Astrocyte of the cerebellum (primary cell): ENCODE measurements at regions not wholly inside any gene's neighbourhood (a gene's known extent, or its start where the extent isn't known, plus 50 kb on each side); places are given as distances from the start of the nearest gene placed in this dataset.

ENCODE experiments used
- DNase-seq: peaks from one replicate; pipeline ENCODE4 v3.0.0-alpha.2; 2011; ENCODE audit warnings: low read depth
- H3K4me3 ChIP-seq: 2 replicates; pipeline ENCODE4 v1.5.1; 2011; ENCODE audit warnings: mild to moderate bottlenecking, low read depth, low read length, moderate library complexity
- CTCF ChIP-seq: IDR thresholded peaks from 2 replicates; pipeline ENCODE4 v1.5.1; 2012; ENCODE audit warnings: low read length, low read depth, moderate library complexity, mild to moderate bottlenecking; ENCODE audit errors: missing control alignments
- in situ Hi-C: cut with HindIII; loops from 2 replicates; pipeline ENCODE4 v1.10.0; 2017; ENCODE audit warnings: low sequenced_read_pairs

GRCh38 chr2:16014802-16015201, 74.5 kb downstream of the MYCN start:
- no peak for DNase-seq
- H3K4me3 ChIP-seq = no peak overlapping the region
- in situ Hi-C loops = no loop called here
- no peak for TF ChIP-seq CTCF

- no peak for DNase-seq
- in situ Hi-C loops = no loop called here
- no peak for TF ChIP-seq CTCF
- no peak overlapping the region for H3K4me3 ChIP-seq
Measured at GRCh38 chr2:16014041-16014787, 73.9 kb downstream of the MYCN start.

GRCh38 chr2:16013359-16013911, 73.1 kb downstream of the MYCN start:
- no peak for TF ChIP-seq CTCF
- in situ Hi-C loops = no loop called here
- no peak overlapping the region for H3K4me3 ChIP-seq
- no peak for DNase-seq

GRCh38 chr2:16012626-16013358, 72.4 kb downstream of the MYCN start:
- in situ Hi-C loops = no loop called here
- no peak for DNase-seq
- no peak overlapping the region for H3K4me3 ChIP-seq
- no peak for TF ChIP-seq CTCF

GRCh38 chr2:16012029-16012596, 71.8 kb downstream of the MYCN start:
- TF ChIP-seq CTCF = no peak
- DNase-seq = no peak
- in situ Hi-C loops = no loop called here
- no peak overlapping the region for H3K4me3 ChIP-seq

- no peak overlapping the region for H3K4me3 ChIP-seq
- no peak for TF ChIP-seq CTCF
- DNase-seq = no peak
- in situ Hi-C loops = no loop called here
Measured at GRCh38 chr2:16011621-16011960, 71.2 kb downstream of the MYCN start.
